NB4 (cell line): ENCODE measurements at regions not wholly inside any gene's neighbourhood (a gene's known extent, or its start where the extent isn't known, plus 50 kb on each side); places are given as distances from the start of the nearest gene placed in this dataset.

Experiments
- DNase-seq: peaks from one replicate; pipeline ENCODE4 v3.0.0; 2010; ENCODE audit warnings: low read depth
- H3K4me3 ChIP-seq: one replicate; pipeline ENCODE4 v1.5.1; 2011; ENCODE audit warnings: mild to moderate bottlenecking, low read depth, low read length, moderate library complexity
- CTCF ChIP-seq: IDR thresholded peaks from one replicate; pipeline ENCODE4 v1.5.1; 2012; ENCODE audit warnings: low read depth, low read length
- MAX ChIP-seq: IDR thresholded peaks from 2 replicates; pipeline ENCODE4 v1.6.1; 2011; ENCODE audit warnings: low read depth, low read length
- MYC ChIP-seq: IDR thresholded peaks from 2 replicates; pipeline ENCODE4 v1.6.1; 2011; ENCODE audit warnings: low read depth, low read length
- POLR2A ChIP-seq: IDR thresholded peaks from 2 replicates; pipeline ENCODE4 v1.6.1; 2011; ENCODE audit warnings: mild to moderate bottlenecking; ENCODE audit not compliant: insufficient read length; ENCODE audit errors: extremely low read depth

- TF ChIP-seq CTCF (no peak), POLR2A (no peak), MYC (no peak), MAX (no peak)
- no peak overlapping the region for H3K4me3 ChIP-seq
- no peak for DNase-seq
Measured at GRCh38 chr4:64883087-64883807, 474.0 kb upstream of the TECRL start.

- DNase-seq: no peak
- no peak for TF ChIP-seq MYC
- no peak for TF ChIP-seq MAX
- no peak overlapping the region for H3K4me3 ChIP-seq
Measured at GRCh38 chr4:64882311-64883086, 473.2 kb upstream of the TECRL start.

- no peak overlapping the region for H3K4me3 ChIP-seq
- no peak for TF ChIP-seq CTCF
- no peak for TF ChIP-seq POLR2A
- no peak for TF ChIP-seq MAX
- no peak for TF ChIP-seq MYC
Measured at GRCh38 chr4:64880557-64880956, 471.3 kb upstream of the TECRL start.

GRCh38 chr4:64876021-64876420 lies 466.8 kb upstream of the TECRL start:
- DNase-seq: no peak
- no peak for TF ChIP-seq MYC
- TF ChIP-seq MAX: no peak
- no peak for TF ChIP-seq CTCF
- no peak for TF ChIP-seq POLR2A

More at GRCh38 chr4:64880557-64880956, 471.3 kb upstream of the TECRL start:
- DNase-seq: no peak

GRCh38 chr4:64870558-64870957 lies 461.3 kb upstream of the TECRL start:
- DNase-seq: no peak
- H3K4me3 ChIP-seq: no peak overlapping the region
- TF ChIP-seq POLR2A (no peak), CTCF (no peak), MAX (no peak), MYC (no peak)

More at GRCh38 chr4:64876021-64876420, 466.8 kb upstream of the TECRL start:
- no peak overlapping the region for H3K4me3 ChIP-seq

- no peak overlapping the region for H3K4me3 ChIP-seq
- TF ChIP-seq MAX: no peak
- TF ChIP-seq MYC: no peak
- TF ChIP-seq POLR2A: no peak
- DNase-seq: no peak
Measured at GRCh38 chr4:64857815-64858214, 448.6 kb upstream of the TECRL start.
